ENCODE measurements at regions not wholly inside any gene's neighbourhood (a gene's known extent, or its start where the extent isn't known, plus 50 kb on each side); places are given as distances from the start of the nearest gene placed in this dataset.

GRCh38 chr17:70961341-70961740 is 792.0 kb downstream of the KCNJ2 start:
- TF ChIP-seq CTCF (IDR thresholded peaks at IDR 0.05; ENCODE audit: insufficient read depth, low read depth, low read length): no peak
- no peak overlapping the region for H3K4me3 ChIP-seq (ENCODE audit: low read depth, low read length)
- no peak for DNase-seq (ENCODE audit: low read depth)

DNA sequence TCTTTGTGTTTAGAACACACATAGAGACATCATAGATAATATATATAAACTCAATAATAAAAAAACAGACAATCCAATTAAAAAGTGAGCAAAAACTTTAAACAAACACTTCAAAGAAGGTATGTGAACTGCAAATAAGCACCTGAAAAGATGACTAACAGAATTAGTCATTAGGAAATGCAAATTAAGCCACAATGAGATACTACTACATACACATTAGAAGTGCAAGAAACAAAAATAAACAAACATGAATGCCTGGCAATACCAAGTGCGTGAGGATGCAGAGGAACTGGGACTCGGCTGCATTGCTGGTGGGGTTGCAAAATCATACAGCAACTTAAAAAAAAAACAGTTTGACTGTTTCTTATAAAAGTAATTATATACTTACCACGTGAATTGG is 799.0 kb downstream of the KCNJ2 start:
- no peak overlapping the region for H3K4me3 ChIP-seq (ENCODE audit: low read depth, low read length)
- peak; percentile 1 for DNase-seq (ENCODE audit: low read depth)
- TF ChIP-seq CTCF (IDR thresholded peaks at IDR 0.05; ENCODE audit: insufficient read depth, low read depth, low read length): no peak

DNA sequence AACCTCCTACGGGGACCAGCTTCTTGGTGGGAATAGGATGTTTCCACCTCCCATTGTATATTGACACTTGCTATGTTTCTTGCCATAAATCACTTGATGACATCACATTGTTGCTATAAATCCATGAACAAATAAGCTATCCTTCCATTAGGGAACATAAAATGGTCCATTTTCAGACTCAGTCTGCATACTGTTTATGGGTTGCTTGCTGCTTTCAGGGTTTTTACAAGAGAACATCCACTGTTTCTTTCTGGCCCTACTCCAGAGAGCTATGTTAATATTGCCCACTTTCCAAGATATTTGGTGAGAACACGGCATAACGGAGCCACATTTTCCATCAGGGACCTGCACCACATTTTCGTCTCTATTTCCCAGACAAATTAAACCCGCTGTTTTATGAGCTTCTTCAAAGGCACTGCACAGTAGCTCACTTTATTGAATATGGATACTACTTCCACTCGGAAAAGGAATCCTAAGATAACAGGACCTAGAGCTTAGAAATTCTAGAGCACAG is 800.2 kb downstream of the KCNJ2 start:
- no peak overlapping the region for H3K4me3 ChIP-seq (ENCODE audit: low read depth, low read length)
- no peak for TF ChIP-seq CTCF (IDR thresholded peaks at IDR 0.05; ENCODE audit: insufficient read depth, low read depth, low read length)
- DNase-seq (ENCODE audit: low read depth): no peak

GRCh38 chr17:70976447-70976846 is 807.1 kb downstream of the KCNJ2 start:
- no peak for DNase-seq (ENCODE audit: low read depth)
- TF ChIP-seq CTCF (IDR thresholded peaks at IDR 0.05; ENCODE audit: insufficient read depth, low read depth, low read length): no peak
- no peak overlapping the region for H3K4me3 ChIP-seq (ENCODE audit: low read depth, low read length)

DNA sequence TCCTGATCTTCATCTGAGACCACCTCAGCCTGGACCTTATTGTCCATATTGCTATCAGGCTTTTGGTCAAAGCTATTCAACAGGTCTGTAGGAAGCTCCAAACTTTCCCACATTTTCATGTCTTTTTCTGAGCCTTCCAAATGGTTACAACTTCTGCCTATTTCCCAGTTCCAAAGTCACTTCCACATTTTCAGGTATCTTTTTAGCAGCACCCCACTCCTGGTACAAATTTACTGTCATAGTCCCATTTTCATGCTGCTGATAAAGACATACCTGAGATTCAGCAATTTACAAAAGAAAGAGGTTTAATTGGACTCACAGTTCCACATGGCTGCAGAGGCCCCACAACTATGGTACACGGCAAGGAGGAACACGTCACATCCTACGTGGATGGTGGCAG is 815.5 kb downstream of the KCNJ2 start:
- no peak for DNase-seq (ENCODE audit: low read depth)
- H3K4me3 ChIP-seq (ENCODE audit: low read depth, low read length): no peak overlapping the region
- TF ChIP-seq CTCF (IDR thresholded peaks at IDR 0.05; ENCODE audit: insufficient read depth, low read depth, low read length): no peak

DNA sequence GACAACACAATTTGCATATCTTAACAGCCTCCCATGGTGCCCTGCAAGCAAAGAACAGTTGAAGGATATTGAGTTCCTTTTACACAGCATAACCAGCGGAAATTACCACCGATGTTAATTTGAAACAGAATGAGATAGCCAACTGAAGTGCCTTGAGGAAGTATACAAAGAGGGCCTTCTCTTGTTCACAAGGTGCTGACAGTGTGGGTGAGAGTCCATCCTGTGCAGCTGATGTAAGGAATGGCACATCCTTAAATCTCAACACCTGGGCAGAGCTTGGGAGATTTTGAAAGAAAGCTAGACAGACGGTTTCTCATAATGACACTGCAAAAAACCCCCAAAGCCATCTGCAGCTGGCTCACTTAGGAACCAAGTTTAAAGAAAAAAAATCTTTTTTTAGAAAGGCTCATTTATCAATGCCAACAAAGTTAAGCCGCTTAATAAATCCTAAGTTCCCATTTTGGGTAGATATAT is 818.6 kb downstream of the KCNJ2 start:
- no peak overlapping the region for H3K4me3 ChIP-seq (ENCODE audit: low read depth, low read length)
- DNase-seq (ENCODE audit: low read depth): no peak
- TF ChIP-seq CTCF (IDR thresholded peaks at IDR 0.05; ENCODE audit: insufficient read depth, low read depth, low read length): no peak

DNA sequence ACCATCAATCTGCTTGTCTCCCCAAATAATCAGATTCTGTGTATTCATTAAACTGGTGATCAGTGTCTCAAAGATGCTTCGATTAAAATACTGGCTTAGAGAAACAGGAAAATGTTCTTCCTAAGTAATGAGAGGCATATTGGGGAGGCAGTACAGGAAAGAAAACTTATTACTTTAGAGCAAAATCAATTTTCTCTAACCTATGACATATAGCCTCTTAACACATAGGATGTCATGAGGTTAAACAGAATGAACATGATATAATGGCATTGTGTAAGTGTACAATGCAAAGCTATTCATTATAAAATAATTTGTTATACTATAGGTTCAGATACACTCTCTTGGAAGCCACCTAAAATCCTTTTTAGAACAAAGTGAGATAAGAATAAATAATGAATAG is 819.3 kb downstream of the KCNJ2 start:
- H3K4me3 ChIP-seq (ENCODE audit: low read depth, low read length): no peak overlapping the region
- no peak for DNase-seq (ENCODE audit: low read depth)
- TF ChIP-seq CTCF (IDR thresholded peaks at IDR 0.05; ENCODE audit: insufficient read depth, low read depth, low read length): no peak

Data from fibroblast of villous mesenchyme (primary cell).